ENCODE measurements at regions not wholly inside any gene's neighbourhood (a gene's known extent, or its start where the extent isn't known, plus 50 kb on each side); places are given as distances from the start of the nearest gene placed in this dataset.

GRCh38 chr11:106353031-106353430 lies 275.6 kb downstream of the AASDHPPT start:
- no peak for TF ChIP-seq EZH2 (IDR thresholded peaks at IDR 0.05; ENCODE audit: borderline replicate concordance, low read length)
- TF ChIP-seq, protein P1, sequence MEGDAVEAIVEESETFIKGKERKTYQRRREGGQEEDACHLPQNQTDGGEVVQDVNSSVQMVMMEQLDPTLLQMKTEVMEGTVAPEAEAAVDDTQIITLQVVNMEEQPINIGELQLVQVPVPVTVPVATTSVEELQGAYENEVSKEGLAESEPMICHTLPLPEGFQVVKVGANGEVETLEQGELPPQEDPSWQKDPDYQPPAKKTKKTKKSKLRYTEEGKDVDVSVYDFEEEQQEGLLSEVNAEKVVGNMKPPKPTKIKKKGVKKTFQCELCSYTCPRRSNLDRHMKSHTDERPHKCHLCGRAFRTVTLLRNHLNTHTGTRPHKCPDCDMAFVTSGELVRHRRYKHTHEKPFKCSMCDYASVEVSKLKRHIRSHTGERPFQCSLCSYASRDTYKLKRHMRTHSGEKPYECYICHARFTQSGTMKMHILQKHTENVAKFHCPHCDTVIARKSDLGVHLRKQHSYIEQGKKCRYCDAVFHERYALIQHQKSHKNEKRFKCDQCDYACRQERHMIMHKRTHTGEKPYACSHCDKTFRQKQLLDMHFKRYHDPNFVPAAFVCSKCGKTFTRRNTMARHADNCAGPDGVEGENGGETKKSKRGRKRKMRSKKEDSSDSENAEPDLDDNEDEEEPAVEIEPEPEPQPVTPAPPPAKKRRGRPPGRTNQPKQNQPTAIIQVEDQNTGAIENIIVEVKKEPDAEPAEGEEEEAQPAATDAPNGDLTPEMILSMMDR (IDR thresholded peaks at IDR 0.05; ENCODE audit: low read length), result no peak
